Activated CD4-positive, alpha-beta T cell treated with anti-CD3 and anti-CD28 coated beads, Interleukin-2, amount 10 ng/mL, durations not matched to agents 24 days and 14 days (primary cell): ENCODE measurements at regions not wholly inside any gene's neighbourhood (a gene's known extent, or its start where the extent isn't known, plus 50 kb on each side); places are given as distances from the start of the nearest gene placed in this dataset.

Experiments used
- DNase-seq: peaks from one replicate; pipeline ENCODE4 v3.0.0; 2022
- H3K27ac Mint-ChIP-seq: one replicate; pipeline ENCODE4 v1.8.0; 2022; ENCODE audit warnings: mild to moderate bottlenecking, mixed read lengths
- H3K27me3 Mint-ChIP-seq: one replicate; pipeline ENCODE4 v1.8.0; 2022; ENCODE audit warnings: mixed read lengths
- H3K36me3 Mint-ChIP-seq: one replicate; pipeline ENCODE4 v1.8.0; 2022; ENCODE audit warnings: low read depth, mild to moderate bottlenecking, mixed read lengths
- H3K4me1 Mint-ChIP-seq: one replicate; pipeline ENCODE4 v1.8.0; 2021; ENCODE audit warnings: mixed read lengths
- H3K4me3 Mint-ChIP-seq: one replicate; pipeline ENCODE4 v1.8.0; 2022; ENCODE audit warnings: mild to moderate bottlenecking, moderate library complexity, mixed read lengths
- H3K9me3 Mint-ChIP-seq: one replicate; pipeline ENCODE4 v1.8.0; 2021; ENCODE audit warnings: mixed read lengths
- intact Hi-C: fragments of 100-400 bp; cut with micrococcal nuclease; formaldehyde crosslinking; loops from one replicate; pipeline ENCODE4 v1.15.1; 2023

DNA sequence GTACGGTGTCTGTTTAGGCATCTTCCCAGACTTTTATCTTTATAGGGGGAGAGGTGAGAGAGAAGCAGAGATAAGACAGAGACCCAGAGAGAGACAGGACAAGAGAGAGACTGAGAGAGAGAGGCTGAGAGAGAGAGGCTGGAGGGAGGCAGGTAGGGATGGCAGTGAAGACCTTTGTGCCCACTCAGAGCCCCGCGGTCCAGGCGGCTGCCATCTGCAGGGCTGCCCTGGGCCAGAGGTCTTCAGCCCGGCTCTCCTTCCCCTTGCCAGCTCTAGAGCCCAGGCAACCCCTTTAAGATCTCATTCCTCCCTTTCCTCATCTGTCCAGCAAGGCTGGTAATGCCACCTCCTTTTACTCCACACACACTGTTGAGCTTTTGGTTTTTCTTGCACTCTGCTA lies 610.0 kb downstream of the GALR1 start:
- H3K36me3 Mint-ChIP-seq: no peaks in the 10 kb centered on the region
- no peaks in the 10 kb centered on the region for H3K4me1 Mint-ChIP-seq

DNA sequence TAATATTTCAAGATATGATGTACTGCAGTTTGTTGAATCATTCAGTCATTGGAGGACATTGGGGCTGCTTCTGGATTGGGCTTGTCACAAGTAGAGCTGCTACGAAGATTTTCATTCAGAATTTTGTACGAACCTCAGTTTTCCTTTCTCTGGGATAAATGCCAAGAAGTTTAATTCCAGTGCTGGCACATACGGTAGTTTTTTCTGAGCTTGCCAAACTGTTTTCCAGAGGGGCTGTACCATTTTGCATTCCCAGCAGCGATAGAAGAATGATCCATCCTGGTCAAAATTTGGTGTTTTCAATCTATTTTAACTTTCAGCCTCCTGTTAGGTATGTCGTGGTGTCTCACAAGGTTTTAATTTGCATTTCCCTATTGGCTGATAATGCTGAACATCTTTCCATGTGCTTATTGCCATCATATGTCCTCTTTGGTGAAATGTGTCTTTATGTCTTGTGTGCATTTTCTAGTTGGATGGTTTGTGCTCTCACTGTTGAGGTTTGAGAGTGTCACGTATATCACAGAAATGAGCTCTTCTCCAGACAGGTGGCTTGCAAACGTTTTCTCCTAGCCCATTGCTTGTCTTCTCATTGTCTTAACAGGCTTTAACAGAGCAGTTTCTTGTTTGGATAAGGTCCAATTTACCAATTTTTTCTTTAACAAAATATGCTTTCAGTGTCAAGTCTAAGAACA lies 612.6 kb downstream of the GALR1 start:
- no peak overlapping the region for H3K4me3 Mint-ChIP-seq
- H3K4me1 Mint-ChIP-seq: no peaks in the 10 kb centered on the region
- no peak for DNase-seq
- H3K36me3 Mint-ChIP-seq: no peaks in the 10 kb centered on the region
- no peaks in the 10 kb centered on the region for H3K27me3 Mint-ChIP-seq
- no peaks in the 10 kb centered on the region for H3K9me3 Mint-ChIP-seq
- intact Hi-C loops: no loop called here
- no peak overlapping the region for H3K27ac Mint-ChIP-seq

More for the DNA sequence above, 610.0 kb downstream of the GALR1 start:
- no peaks in the 10 kb centered on the region for H3K9me3 Mint-ChIP-seq
- H3K27ac Mint-ChIP-seq: no peak overlapping the region
- DNase-seq: no peak
- H3K27me3 Mint-ChIP-seq: no peaks in the 10 kb centered on the region
- intact Hi-C loops: no loop called here
- no peak overlapping the region for H3K4me3 Mint-ChIP-seq

DNA sequence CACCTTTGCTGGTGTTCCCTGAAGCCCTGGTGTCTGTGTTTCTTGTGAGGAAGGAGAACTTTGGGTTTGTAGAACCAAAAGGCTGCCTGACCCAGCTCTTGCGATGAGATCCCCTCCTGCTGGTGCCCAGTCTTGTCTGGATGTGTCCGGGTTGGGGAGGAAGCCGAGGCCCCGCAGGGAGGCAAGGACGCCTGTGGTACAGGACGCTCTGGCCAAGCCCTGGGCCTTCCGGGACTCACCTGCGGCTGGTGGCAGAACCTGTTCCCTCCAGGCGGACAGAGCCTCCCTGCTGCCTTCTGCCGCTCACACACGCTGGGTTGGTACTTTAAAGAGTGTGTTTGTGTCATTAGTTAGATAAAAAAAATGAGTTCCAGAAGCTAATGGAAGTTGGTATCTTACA lies 616.2 kb downstream of the GALR1 start:
- Mint-ChIP-seq H3K9me3 (no peaks in the 10 kb centered on the region), H3K4me3 (no peak overlapping the region), H3K27me3 (no peaks in the 10 kb centered on the region), H3K4me1 (no peaks in the 10 kb centered on the region), H3K27ac (no peak overlapping the region), H3K36me3 (no peaks in the 10 kb centered on the region)
- intact Hi-C loops: no loop called here
- no peak for DNase-seq

DNA sequence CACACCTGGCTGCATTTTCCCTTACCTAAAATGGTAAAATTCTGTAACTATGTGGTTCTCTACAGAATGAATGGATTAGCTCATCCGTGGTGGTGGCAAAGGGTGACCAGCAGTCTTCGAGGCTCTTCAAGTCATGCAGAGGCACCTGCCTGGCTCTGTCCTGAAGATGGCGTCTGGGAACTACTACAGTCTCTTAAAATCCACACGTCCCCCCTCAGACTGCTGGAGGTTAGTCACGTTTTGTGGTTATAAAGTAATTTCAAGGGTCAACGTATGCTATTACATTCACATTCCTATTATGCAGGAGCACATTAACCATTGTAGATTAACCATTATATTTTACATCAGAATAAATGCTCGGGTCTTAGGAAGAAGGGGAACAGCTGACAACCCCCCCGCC lies 616.7 kb downstream of the GALR1 start:
- no peaks in the 10 kb centered on the region for H3K27me3 Mint-ChIP-seq
- intact Hi-C loops: no loop called here
- H3K9me3 Mint-ChIP-seq: no peaks in the 10 kb centered on the region
- no peaks in the 10 kb centered on the region for H3K4me1 Mint-ChIP-seq
- H3K4me3 Mint-ChIP-seq: no peak overlapping the region
- no peak for DNase-seq
- H3K36me3 Mint-ChIP-seq: no peaks in the 10 kb centered on the region
- no peak overlapping the region for H3K27ac Mint-ChIP-seq

DNA sequence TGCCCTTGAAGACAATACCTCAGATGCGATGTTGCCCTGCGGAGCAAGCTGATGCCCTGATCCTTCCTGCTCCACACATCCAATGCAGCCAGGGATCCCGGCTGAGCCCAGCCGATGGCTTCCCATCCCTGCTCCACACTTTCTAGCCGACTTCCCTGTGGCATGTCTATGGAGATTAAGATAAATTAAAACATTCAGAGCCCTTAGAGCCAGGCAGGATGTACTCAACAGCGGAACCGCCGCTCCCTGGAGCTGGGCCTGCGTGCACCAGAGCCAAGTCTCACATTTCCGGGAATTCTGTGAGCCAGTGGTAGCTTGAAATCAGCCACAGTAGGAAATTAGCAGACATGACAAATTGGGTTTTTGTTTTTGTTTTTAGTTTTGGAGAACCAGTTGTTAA lies 620.6 kb downstream of the GALR1 start:
- DNase-seq: no peak
- Mint-ChIP-seq H3K9me3 (no peaks in the 10 kb centered on the region), H3K4me3 (no peak overlapping the region), H3K27me3 (no peaks in the 10 kb centered on the region), H3K4me1 (no peaks in the 10 kb centered on the region), H3K36me3 (no peaks in the 10 kb centered on the region), H3K27ac (no peak overlapping the region)
- intact Hi-C loops: no loop called here

DNA sequence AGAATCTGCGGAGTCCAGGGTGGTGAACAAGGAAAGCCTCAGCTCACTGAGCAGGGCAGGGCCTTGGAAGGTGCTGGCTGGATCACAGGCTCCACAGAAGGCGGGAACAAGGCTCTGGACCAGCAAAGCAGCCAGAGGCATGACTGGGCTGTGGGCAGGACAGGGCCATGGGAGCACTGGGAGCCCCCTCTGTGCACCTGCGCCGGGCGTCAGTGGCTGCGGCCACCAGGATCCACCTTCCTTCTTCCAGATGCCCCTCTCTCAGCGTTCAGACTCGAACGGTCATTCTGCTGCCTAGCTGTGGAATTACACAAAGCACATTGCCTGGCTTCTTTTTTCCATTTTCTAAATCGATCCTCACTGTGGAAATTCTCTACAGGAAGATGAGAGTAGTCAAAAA lies 621.2 kb downstream of the GALR1 start:
- Mint-ChIP-seq H3K4me3 (no peak overlapping the region), H3K36me3 (no peaks in the 10 kb centered on the region), H3K9me3 (no peaks in the 10 kb centered on the region), H3K27ac (no peak overlapping the region), H3K4me1 (no peaks in the 10 kb centered on the region), H3K27me3 (no peaks in the 10 kb centered on the region)
- intact Hi-C loops: no loop called here
- no peak for DNase-seq

DNA sequence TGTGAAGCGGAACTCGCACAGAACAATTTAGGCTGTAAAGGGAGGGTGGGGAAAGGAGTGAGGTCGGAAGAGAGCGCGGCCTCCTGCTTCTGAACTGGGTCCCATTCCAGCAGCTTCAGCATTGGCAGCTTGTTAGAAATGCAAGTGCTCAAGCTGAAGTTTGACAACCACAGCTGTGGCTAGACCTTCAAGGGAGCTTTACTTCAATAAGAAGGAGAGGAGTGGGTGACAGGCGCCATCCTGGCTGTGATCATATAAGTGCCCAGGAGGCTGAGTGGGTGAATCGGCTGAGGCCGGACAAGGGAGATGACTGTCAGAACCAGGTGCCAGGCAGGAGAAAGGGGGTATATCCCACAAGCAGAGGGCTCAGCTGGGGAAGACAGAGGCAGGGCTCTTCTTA lies 622.5 kb downstream of the GALR1 start:
- H3K4me1 Mint-ChIP-seq: no peaks in the 10 kb centered on the region
- no peaks in the 10 kb centered on the region for H3K36me3 Mint-ChIP-seq
- no peaks in the 10 kb centered on the region for H3K27me3 Mint-ChIP-seq
- intact Hi-C loops: no loop called here
- H3K27ac Mint-ChIP-seq: no peak overlapping the region
- H3K4me3 Mint-ChIP-seq: no peak overlapping the region
- H3K9me3 Mint-ChIP-seq: no peaks in the 10 kb centered on the region
- DNase-seq: no peak

DNA sequence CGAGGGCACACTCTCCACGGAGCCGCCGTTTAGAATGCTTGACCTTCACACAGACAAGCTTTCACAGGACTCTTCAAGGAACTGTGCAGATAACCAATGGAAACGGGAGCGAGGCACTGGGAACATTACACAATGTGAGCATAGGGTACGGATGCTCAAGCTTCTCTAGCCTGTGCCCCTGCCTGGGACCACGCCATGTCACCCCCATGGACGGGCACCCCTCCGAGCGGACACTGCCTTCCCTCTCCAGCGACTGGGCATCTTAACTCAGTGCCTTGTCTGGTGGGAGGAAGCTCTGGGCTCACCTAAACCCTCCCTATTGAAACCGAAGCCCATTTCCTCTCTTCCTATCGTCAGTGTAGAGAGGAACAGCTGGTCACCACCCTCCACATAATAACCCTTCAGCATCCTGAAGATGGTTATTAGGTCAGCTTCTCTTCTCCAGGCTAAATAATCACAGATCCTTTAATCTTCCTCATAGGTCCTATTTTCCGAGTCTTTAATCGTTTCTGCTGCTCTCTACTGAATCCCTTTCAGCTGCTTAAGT lies 626.7 kb downstream of the GALR1 start:
- H3K9me3 Mint-ChIP-seq: no peaks in the 10 kb centered on the region
- intact Hi-C loops: no loop called here
- H3K36me3 Mint-ChIP-seq: no peaks in the 10 kb centered on the region
- no peaks in the 10 kb centered on the region for H3K4me1 Mint-ChIP-seq
- H3K27me3 Mint-ChIP-seq: no peaks in the 10 kb centered on the region
- H3K4me3 Mint-ChIP-seq: no peak overlapping the region
- no peak overlapping the region for H3K27ac Mint-ChIP-seq
- DNase-seq: no peak

DNA sequence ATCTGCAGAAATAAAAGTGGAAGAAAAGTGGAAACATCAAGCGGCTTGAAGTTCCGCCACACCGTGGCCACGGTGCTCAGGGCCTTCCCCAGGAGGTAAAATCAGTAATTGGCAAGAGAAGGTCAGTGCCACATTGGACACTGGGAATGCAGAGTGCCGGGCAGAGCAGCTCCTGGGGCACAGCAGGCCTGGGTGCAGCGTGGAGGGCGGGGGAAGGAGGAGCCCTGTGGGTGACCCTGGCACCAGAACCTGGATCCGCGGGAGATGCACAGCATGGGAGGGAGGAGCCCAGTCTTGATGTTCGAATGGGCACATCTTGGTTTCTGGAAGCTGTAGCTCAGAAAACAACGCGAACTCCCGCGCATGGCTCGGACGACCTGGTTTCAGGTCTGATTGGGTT lies 630.2 kb downstream of the GALR1 start:
- H3K36me3 Mint-ChIP-seq: no peaks in the 10 kb centered on the region
- no peak for DNase-seq

DNA sequence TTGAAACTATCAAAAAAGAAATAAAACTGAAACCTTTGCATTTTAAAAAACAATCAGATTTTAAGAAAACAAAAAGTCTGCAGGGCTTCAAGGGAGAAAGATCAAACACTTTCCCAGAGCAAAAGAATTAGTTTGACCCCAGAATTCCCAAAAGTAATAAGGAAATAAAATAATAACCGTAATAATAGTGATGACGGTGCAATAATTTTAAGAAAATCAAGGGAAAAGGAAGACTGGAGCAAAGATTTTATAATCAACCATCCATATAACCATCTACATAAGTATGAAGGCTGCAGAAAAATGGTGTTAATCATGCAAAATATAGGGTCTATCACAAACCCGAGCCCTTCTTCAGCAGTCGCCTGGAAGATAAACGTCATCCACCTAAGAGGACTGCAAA lies 634.8 kb downstream of the GALR1 start:
- H3K27ac Mint-ChIP-seq: no peak overlapping the region
- no peaks in the 10 kb centered on the region for H3K36me3 Mint-ChIP-seq
- peaks cover 5% of the 10 kb centered on the region for H3K27me3 Mint-ChIP-seq
- no peaks in the 10 kb centered on the region for H3K4me1 Mint-ChIP-seq
- no peak for DNase-seq
- no peaks in the 10 kb centered on the region for H3K9me3 Mint-ChIP-seq
- intact Hi-C loops: no loop called here
- no peak overlapping the region for H3K4me3 Mint-ChIP-seq

More for the DNA sequence above, 630.2 kb downstream of the GALR1 start:
- Mint-ChIP-seq H3K4me1 (no peaks in the 10 kb centered on the region), H3K9me3 (no peaks in the 10 kb centered on the region), H3K27me3 (no peaks in the 10 kb centered on the region), H3K4me3 (no peak overlapping the region), H3K27ac (no peak overlapping the region)
- intact Hi-C loops: no loop called here

DNA sequence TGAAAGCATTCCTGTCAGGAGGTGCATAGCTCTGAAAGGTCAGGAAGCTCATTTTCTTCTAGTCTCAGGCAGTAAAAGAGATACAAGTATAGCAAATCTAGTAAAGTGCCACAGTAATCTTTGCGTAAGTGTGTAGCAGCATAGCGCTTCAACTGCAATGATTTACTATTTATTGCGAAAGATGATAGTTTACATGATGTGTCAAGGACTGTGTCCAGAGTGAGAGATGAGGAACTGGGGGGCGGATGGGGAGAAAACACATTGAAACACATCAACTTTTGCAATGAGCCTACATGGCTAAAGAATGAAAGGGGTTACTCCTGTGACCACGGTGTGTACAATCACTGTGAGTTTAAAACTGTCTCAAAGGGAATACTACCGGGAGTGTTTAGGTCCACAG lies 644.4 kb downstream of the GALR1 start:
- Mint-ChIP-seq H3K4me1 (no peaks in the 10 kb centered on the region), H3K9me3 (no peaks in the 10 kb centered on the region), H3K27me3 (peaks cover 7% of the 10 kb centered on the region), H3K4me3 (no peak overlapping the region), H3K36me3 (no peaks in the 10 kb centered on the region), H3K27ac (no peak overlapping the region)
- no peak for DNase-seq
- intact Hi-C loops: no loop called here

DNA sequence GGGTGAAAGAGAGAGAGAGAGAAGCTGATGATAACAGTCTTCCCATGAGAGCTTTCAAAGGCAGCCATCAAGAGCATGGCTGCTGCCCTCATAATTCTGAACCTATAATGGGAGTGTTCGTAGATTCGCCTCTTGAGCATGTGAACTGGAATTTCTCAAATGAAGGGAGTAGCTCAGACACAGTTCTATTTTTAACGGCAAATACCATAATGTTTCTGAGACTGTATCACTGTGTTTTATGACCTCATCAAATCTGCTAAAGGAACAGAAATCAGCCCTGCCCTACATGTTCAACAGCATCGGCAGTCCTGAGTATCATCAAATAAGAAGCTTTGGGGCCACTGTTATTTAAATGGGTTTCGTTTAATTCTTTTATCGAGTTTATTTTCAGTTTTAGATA lies 645.6 kb downstream of the GALR1 start:
- no peak overlapping the region for H3K4me3 Mint-ChIP-seq
- intact Hi-C loops: no loop called here
- H3K4me1 Mint-ChIP-seq: peaks cover 3% of the 10 kb centered on the region
- no peak for DNase-seq
- no peaks in the 10 kb centered on the region for H3K36me3 Mint-ChIP-seq
- no peaks in the 10 kb centered on the region for H3K9me3 Mint-ChIP-seq
- H3K27ac Mint-ChIP-seq: no peak overlapping the region
- peaks cover 15% of the 10 kb centered on the region for H3K27me3 Mint-ChIP-seq

DNA sequence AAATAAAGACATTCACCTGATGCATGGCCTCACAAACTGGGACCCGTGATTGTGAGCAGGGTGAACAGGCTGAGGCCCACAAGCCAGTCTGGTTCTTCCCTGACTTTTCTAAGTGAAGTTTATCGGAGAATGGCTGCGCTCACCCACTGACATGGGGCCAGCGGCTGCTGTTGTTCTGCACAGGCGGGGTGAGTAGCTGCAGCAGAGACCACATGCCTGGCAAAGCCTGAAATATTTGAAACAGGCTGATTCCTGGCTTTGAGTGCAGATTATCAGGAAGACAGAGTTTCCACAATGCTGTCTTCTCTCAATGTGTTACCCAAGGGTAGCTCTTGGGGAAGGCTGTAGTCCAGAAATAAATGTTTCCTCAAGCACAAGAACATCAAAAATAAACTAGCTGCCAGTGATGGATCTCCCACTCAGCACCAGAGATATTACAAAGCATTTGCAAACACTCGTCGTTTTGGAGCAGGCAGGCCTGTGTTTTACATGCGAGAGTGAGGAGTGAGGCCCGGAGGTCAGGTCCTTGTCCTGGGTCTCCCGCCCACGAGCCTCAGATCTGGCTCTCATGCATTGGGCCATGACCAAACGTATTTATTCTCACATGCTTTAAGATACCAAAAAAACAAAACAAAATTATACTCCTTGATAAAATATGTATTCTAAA lies 647.1 kb downstream of the GALR1 start:
- H3K27ac Mint-ChIP-seq: no peak overlapping the region
- no peaks in the 10 kb centered on the region for H3K9me3 Mint-ChIP-seq
- intact Hi-C loops: no loop called here
- H3K4me3 Mint-ChIP-seq: no peak overlapping the region
- no peaks in the 10 kb centered on the region for H3K36me3 Mint-ChIP-seq
- DNase-seq: no peak
- peaks cover 15% of the 10 kb centered on the region for H3K27me3 Mint-ChIP-seq
- H3K4me1 Mint-ChIP-seq: peaks cover 3% of the 10 kb centered on the region

DNA sequence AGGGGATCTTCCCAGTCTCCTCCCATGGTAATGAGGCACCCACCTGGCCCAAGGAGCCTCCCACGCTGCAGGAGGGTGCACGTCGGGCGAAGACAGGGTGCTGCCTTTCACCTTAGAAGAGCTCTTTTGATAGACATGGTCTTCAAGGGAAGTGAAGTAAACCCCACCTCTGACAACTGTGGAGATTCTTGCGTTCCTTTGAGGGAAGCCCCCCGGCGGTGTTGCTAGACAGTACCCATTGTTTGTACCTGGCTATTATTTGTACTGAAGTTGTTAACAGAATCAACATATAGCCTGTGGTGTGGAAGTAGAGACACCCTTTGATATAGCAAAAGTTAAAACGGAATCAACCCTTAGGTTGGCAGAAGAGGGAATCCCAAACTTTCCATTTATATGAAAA lies 648.0 kb downstream of the GALR1 start:
- intact Hi-C loops: no loop called here

More for the DNA sequence above, 648.0 kb downstream of the GALR1 start:
- no peaks in the 10 kb centered on the region for H3K9me3 Mint-ChIP-seq
- no peaks in the 10 kb centered on the region for H3K36me3 Mint-ChIP-seq
- no peak overlapping the region for H3K27ac Mint-ChIP-seq
- peaks cover 3% of the 10 kb centered on the region for H3K4me1 Mint-ChIP-seq
- H3K27me3 Mint-ChIP-seq: peaks cover 15% of the 10 kb centered on the region
- DNase-seq: no peak
- no peak overlapping the region for H3K4me3 Mint-ChIP-seq
